Stomach (tissue), 8 donors: ENCODE measurements at regions not wholly inside any gene's neighbourhood (a gene's known extent, or its start where the extent isn't known, plus 50 kb on each side); places are given as distances from the start of the nearest gene placed in this dataset.

Source experiments
- DNase-seq, 2 donors: peaks; one replicate each; pipeline versions ENCODE4 v3.0.0 to v3.0.0-alpha.2; 2013 to 2019
- H3K27ac ChIP-seq, 5 donors: fragments of 200-600 bp in 4 of 5; sonication (generic) in 4 of 5; one replicate each; pipeline ENCODE4 v1.5.1; 2013 to 2019; ENCODE audit warnings: mild to moderate bottlenecking in 1 of 5, moderate library complexity in 1 of 5
- H3K27me3 ChIP-seq, 3 donors: fragments of 200-600 bp; sonication (generic); one replicate each; pipeline ENCODE4 v1.5.1; 2017 to 2019; ENCODE audit warnings: mixed run types in 1 of 3
- H3K36me3 ChIP-seq, 4 donors: fragments of 200-600 bp; sonication (generic); 1 replicate in 3 of 4; 2 replicates in 1 of 4; pipeline ENCODE4 v1.5.1; 2016 to 2019
- H3K4me1 ChIP-seq, 4 donors: fragments of 200-600 bp; sonication (generic); one replicate each; pipeline ENCODE4 v1.5.1; 2016 to 2019
- H3K4me3 ChIP-seq, 4 donors: fragments of 200-600 bp; sonication (generic) in 3 of 4; one replicate each; pipeline ENCODE4 v1.5.1; 2016 to 2019; ENCODE audit warnings: mild to moderate bottlenecking in 1 of 4
- H3K9me3 ChIP-seq, 4 donors: fragments of 200-600 bp; sonication (generic); one replicate each; pipeline ENCODE4 v1.5.1; 2016 to 2019
- CTCF ChIP-seq, 7 experiments: fragments of 450-650 bp in 4 of 7; fragments of 200-600 bp in 3 of 7; sonication (generic) in 3 of 7; IDR thresholded peaks; one replicate each; pipeline ENCODE4 v1.5.1; 2016 to 2019; ENCODE audit warnings: antibody characterized with exemption in 7 of 7, control low read depth in 2 of 7, mild to moderate bottlenecking in 1 of 7
- EP300 ChIP-seq: sonication (generic); formaldehyde crosslinking; IDR thresholded peaks from one replicate; pipeline ENCODE4 v1.6.1; 2017; ENCODE audit warnings: antibody characterized with exemption
- POLR2A ChIP-seq, 4 donors: fragments of 450-650 bp; IDR thresholded peaks; one replicate each; pipeline ENCODE4 v1.6.1; 2016; ENCODE audit warnings: antibody characterized with exemption in 4 of 4, control low read depth in 2 of 4, mild to moderate bottlenecking in 1 of 4, moderate library complexity in 1 of 4
- POLR2AphosphoS5 ChIP-seq, 3 donors: sonication (generic); formaldehyde crosslinking; IDR thresholded peaks; one replicate each; pipeline ENCODE4 v1.6.1; 2016; ENCODE audit warnings: antibody characterized with exemption in 3 of 3
- WGBS, 5 donors: extraction: QIAGEN DNeasy Blood & Tissue Kit in 3 of 5; methylation state at CpG; one replicate each; pipeline versions ENCODE4 v1.1.5 to v1.1.7; 2013 to 2018; 5-methylcytosine and 5-hydroxymethylcytosine counted together
- intact Hi-C: fragments of 100-400 bp; cut with DNase I; formaldehyde crosslinking; loops from one replicate; pipeline ENCODE4 v1.15.1; 2023; ENCODE audit warnings: low total_unique reads
- donor health status: healthy with polysubstance abuse.
- donor health status: Bipolar disorder and iron deficiency.
- donor health status: healthy.

DNA sequence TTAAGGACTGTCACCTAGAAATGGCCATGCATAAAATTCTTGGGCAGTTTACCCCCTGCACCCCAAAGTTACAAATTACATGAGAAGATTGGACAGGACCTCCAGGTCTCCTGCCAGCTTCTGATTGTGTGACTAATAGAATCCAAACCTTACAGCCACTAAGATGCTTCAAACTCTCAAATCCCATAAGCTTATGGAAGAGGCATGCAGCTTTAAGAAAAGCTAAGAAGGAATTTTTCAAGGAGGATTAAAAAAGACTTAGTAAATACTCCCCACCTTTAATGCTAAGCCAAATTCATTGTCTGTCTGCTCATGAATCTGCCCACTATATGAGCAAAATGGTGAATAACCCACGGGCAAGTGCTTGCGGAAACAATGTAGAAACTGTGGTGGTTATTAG is 86.3 kb downstream of the MAIP1 start:
- Histone ChIP-seq H3K4me3 (no peak overlapping the region), H3K27ac (no peak overlapping the region), H3K27me3 (no peaks in the 10 kb centered on the region), H3K4me1 (no peaks in the 10 kb centered on the region), H3K36me3 (no peaks in the 10 kb centered on the region), H3K9me3 (peaks cover 0 to 23% (median 19%) of the 10 kb centered on the region in 4 donors)
- no peak for TF ChIP-seq POLR2AphosphoS5 (IDR thresholded peaks at IDR 0.05)
- TF ChIP-seq POLR2A (IDR thresholded peaks at IDR 0.05) = no peak
- TF ChIP-seq CTCF (IDR thresholded peaks at IDR 0.05) = no peak
- WGBS, 5 donors = 80 to 96% (median 94%) methylated on average over 2 of the region's 2 CpGs
- intact Hi-C loops = no loop called here
- no peak for DNase-seq

DNA sequence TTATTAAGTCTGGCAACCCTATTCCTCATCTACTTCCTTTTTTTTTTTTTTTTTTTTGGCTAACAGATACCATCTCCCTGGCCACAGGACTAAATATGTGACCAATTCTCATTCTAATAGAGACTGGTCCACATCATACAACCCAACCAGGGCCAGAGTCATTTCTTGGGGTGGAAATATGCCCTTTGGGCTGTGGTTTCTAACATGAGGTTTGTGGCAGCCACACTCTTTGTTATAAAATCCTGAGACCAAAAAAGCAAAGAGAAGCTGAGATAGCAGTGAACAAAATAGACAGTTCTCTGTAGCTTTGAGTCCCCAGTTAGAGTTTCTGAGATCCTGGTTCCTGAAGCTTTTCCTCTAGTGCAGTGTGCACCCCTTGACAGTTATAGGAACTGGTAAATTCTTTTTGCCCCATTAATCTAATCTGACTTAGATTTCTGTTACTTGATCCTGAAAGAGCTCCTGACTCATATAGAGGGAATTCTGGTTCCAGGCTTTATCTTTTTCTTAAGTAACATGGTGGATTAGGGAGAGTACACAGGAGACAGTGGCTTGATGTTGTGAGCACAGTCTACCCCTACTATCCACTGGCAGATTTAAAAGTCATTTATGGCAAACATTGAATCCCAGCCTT is 86.8 kb downstream of the MAIP1 start:
- Histone ChIP-seq H3K27me3 (no peaks in the 10 kb centered on the region), H3K27ac (no peak overlapping the region), H3K36me3 (no peaks in the 10 kb centered on the region), H3K9me3 (peaks cover 0 to 23% (median 19%) of the 10 kb centered on the region in 4 donors), H3K4me1 (no peaks in the 10 kb centered on the region), H3K4me3 (no peak overlapping the region)
- DNase-seq = no peak
- intact Hi-C loops = no loop called here
- TF ChIP-seq POLR2A (IDR thresholded peaks at IDR 0.05) (no peak), CTCF (IDR thresholded peaks at IDR 0.05) (no peak), POLR2AphosphoS5 (IDR thresholded peaks at IDR 0.05) (no peak), EP300 (no peak)

- TF ChIP-seq CTCF (IDR thresholded peaks at IDR 0.05) (no peak), POLR2A (IDR thresholded peaks at IDR 0.05) (no peak), POLR2AphosphoS5 (IDR thresholded peaks at IDR 0.05) (no peak), EP300 (no peak)
- intact Hi-C loops = no loop called here
- peaks cover 0 to 23% (median 19%) of the 10 kb centered on the region in 4 donors for H3K9me3 ChIP-seq
- DNase-seq = no peak
- no peaks in the 10 kb centered on the region for H3K27me3 ChIP-seq
- no peaks in the 10 kb centered on the region for H3K4me1 ChIP-seq
- H3K27ac ChIP-seq = no peak overlapping the region
- no peak overlapping the region for H3K4me3 ChIP-seq
- H3K36me3 ChIP-seq = no peaks in the 10 kb centered on the region
These were observed 87.6 kb downstream of the MAIP1 start for GRCh38 chr2:200042944-200043343.

GRCh38 chr2:200044453-200044852 is 89.1 kb downstream of the MAIP1 start:
- Histone ChIP-seq H3K27me3 (no peaks in the 10 kb centered on the region), H3K4me1 (no peaks in the 10 kb centered on the region), H3K4me3 (no peak overlapping the region), H3K36me3 (no peaks in the 10 kb centered on the region), H3K9me3 (peaks cover 0 to 23% (median 19%) of the 10 kb centered on the region in 4 donors), H3K27ac (no peak overlapping the region)
- intact Hi-C loops = no loop called here
- DNase-seq = no peak
- TF ChIP-seq EP300 = no peak
- TF ChIP-seq CTCF (IDR thresholded peaks at IDR 0.05) = no peak
- TF ChIP-seq POLR2AphosphoS5 (IDR thresholded peaks at IDR 0.05) = no peak
- no peak for TF ChIP-seq POLR2A (IDR thresholded peaks at IDR 0.05)
- 94 to 98% (median 96%) methylated on average over 2 of the region's 2 CpGs for WGBS, 5 donors
